ENCODE measurements at regions not wholly inside any gene's neighbourhood (a gene's known extent, or its start where the extent isn't known, plus 50 kb on each side); places are given as distances from the start of the nearest gene placed in this dataset.
A peak's percentile ranks its signal among the peaks of the same experiment; 100 is the strongest.

DNA sequence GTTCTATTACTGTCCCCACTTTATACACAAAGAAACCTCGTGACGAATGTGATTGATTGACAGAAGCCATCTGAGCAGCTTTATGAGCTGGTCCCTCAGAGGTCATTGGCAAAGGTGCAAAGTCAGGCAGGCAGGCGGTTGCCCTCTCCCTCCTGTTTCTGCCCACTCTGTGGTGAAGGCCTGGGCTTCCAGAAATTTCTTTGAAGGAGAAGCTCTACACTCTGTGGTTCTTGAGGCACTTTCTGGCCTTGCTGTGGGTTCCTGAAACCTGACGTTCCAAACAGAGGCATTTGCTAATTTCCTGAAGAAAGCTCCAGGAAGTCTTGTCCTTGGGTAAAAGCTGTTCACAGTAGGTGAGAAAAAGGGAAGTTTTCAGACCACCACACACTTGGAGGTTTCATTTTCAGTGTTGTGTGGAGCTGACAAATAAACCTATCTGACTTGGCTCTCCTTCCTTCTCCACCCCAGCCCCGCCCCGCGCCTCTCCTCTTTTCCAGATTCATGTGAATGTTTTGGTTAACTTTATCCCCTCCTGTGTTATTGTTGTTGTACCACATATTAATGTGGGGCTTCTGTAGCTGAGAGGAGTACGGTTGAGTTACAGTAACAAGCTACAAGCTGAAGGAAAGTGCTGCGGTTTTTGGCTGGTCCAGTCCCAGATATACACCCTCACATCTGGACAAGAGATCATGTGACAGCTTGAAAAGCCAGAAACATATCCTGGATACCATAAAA, 274.1 kb downstream of the CLIC5 start:
- peak; percentile 90 for DNase-seq

DNA sequence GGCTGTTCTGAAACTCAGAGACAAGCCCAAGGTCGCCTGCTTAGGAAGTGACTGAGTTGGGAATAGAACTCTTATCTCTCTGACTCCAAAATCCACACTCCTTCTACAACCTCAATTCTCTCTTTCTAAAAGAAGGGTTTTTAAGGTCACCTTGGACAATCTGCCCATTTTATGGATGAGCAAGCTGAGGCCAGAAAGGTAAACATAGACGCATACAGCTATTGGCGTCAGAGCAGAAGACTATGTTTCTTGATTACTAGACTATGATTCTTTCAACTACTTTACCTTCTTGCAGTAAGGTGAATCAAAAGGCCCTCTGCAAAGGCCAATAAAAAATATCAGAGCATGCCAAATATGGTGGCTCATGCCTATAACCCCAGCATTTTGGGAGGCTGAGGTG, 276.6 kb downstream of the CLIC5 start:
- no peak for DNase-seq

DNA sequence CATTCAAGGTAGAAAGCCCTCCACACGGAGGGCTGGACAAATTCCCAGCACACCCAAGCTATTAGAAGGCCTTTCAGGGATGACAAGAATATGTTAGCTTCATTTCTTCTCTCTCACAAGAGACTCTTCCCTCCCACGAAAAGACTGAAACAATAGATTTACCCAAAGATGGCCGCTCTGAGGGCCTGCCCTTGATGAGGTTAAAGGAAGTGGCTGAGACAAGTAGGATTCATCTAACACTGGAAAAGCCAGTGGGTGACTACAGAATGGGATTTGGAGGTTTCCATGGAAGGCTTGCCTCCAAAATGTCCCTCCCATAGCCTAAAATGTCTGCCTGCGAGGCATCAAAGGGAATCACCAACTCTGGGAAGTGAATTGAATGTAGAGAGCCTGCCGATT, 277.6 kb downstream of the CLIC5 start:
- no peak for DNase-seq

DNA sequence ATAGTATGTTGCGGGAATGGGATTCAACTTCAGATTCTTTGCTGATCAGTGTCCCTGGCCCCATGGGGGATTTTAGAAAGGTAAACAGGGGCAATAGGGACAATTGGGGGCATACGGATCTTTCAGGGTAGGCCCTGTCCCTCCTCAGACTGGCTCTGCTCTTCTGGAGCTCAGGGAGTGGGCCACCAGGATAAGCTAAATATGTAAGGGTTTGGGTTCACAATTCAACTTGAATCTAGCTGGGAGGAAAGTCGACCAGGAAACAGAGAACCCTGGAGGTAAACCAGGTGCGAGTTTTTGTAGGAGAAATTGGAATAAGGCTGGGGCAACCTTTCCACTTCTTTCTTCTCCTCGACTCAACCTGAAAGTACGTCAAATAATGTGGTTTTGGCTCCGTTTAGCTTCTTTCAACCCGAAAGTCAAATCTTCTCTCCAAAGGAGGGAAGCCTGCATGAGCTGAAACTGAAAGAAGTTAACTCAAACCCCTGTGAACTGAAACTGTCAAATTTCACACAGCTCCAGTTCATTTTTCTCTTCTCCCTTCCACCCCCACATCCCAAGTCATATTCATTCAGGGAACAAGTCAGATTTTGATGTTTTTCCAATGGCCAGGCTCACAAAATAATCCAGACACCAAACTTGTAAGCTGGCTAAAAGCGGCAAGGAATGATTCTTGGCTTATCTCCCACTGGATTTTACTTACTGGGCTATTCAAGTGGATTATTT, 278.2 kb downstream of the CLIC5 start:
- DNase-seq, result peak; percentile 34

DNA sequence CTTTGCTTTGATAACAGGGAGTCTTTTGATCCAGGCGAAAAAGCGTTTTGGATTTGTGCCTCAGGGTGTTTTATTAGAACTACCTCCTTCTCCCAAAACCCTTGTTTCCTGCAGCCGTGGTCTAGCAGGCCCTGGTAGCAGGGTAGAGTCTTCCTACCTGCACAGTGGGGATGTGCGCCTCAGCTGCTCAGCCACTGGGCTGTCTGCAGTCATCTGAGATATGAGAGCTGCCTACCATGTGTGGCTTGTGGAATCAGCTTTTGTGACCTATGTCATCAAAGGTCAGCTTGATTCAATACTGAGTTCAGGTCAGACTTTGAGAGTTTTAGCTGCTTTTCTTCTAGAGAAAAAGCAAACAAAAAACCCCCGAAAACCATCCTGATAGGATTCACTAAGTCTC, 279.5 kb downstream of the CLIC5 start:
- no peak for DNase-seq

DNA sequence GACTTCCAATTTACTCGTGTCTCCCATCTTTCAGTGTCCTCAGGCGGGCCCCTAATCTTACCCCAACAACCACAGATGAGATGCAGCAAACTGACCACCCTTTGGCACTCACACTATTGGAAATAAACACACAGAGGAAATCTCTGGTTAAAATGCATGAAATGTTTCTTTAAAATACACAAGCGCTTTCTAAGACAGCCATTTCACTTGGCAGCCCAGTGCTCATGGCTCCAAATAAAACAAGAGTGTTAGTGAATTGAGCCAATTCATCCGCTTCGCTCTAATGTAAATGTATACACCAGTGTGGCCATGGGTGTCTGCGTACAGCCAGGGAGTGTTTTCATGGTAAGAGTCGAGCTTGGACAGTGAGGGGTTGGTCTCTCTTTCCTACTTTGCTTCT, 282.9 kb downstream of the CLIC5 start:
- peak; percentile 86 for DNase-seq

DNA sequence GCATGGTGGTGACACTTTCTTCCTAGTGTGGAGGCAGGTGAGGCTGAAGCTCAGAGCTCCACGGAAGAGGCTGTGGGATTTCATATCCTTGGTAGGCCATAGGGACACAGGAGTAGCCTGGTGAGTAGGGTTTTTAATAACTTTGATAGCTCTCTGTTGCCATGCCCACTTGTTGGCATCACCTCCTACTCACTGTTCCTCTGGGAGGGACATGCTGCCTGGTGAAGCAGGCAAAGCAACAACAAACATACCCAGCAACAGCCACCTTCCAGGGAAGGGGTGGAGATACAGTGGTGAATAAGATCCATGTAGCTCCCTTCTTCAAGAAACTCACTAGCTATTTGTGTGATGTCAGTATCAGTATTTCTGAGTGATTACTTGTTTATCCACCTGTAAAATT, 285.4 kb downstream of the CLIC5 start:
- DNase-seq, result no peak

DNA sequence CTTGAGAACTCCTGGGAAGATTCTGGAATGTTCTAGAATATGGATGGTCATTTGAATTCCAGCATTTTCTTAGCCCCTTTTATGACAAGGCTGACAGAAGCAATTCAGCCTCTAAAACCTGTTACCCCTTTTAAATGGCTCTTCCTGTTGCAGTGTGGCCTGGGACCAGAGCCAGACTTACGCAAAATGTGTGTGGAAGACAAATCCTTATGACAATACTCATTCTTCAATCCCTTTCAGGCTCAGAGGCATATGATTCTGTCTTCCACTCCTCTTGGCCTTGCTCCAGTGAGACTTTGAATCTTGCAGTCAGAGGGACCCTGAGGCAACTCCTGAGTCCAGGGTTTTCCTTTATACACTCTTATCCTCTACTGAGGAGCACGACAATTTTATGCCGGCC, 287.0 kb downstream of the CLIC5 start:
- peak; percentile 79 for DNase-seq

DNA sequence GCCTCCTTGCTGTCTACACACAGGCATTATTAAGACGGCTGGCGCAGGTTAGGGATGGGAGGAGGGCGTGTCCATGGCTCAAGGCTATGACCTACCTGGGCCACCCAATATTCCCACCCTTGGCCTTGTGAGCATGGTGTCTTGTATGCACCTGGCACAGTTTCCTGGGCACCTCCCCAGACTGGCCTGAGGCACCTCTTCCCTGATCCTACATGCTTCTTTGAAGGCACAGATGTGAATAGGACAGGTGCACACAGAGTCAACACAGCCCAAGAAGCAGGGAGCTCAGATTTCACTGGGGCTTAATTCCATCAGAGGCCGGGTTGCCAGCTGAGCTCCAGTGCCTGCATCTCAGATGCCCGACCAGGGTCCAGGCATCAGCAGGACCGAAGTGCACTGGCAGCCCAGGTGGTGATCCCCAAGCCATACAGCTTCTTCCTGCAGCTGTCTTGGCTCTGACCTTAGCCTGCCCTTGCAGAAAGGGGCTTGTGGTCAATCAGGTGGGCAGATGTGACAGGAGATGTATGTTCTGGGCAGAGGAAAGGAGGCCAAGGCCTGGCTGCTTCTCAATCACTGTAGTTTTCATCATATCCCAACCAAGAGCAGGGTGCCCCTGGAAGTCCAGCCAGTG, 287.7 kb downstream of the CLIC5 start:
- DNase-seq, result peak; percentile 60

DNA sequence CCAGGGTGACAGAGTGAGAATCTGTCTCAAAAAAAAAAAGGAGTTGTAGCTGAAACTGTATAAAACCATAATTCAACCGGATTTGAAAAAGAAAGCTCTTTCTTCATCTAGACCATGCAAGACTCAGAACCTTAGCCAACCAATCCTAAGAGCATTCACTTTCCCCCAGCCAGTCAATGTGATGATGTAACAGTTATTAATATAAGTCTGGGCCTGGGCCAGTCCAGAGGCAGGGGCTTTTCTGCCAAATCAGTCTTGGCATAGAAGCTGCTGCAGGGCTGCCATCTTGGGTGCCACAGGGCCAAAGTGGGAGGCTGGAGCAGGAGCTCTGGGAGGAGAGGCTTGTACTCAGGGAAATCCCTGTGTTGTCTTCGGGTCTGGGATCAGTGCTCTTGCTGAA, 288.4 kb downstream of the CLIC5 start:
- DNase-seq, result peak; percentile 56

DNA sequence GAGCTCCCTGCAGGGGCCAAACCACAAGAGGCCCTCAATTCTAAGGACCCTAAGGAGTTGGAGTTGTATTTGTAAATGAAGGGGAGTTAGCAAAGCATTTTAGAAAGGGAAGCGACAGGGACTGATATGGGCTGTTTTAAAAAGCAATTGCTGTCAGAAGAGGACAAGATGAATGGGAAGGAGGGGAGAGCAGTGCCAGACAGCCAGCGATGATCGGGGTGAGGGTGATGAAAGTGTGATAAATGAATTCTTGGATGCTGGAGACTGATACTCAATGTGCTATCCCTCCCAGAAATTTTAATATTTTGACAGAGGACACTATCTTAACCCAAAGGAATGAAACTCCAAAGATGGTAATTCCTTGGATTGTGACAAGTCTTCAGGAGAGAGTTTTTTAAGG, 289.2 kb downstream of the CLIC5 start:
- no peak for DNase-seq

DNA sequence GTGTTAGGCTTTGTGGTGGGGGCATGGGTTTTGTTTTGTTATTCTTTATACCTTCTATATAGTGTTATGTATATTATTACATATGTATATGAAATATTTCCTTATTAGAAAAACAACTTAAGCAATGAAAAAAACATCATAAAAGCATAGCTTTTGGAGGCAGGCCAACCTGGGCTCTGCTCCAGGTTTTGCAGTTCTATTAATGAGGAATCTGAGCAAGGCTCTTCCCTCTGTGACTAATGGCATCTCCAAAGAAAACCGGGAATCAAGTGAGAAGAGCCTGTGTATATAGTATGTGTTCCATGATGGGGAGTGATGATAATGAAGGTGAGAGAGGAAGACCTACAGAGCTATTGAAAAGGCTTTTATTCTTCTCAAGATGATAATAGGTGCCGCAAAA, 291.1 kb downstream of the CLIC5 start:
- DNase-seq, result peak; percentile 73

DNA sequence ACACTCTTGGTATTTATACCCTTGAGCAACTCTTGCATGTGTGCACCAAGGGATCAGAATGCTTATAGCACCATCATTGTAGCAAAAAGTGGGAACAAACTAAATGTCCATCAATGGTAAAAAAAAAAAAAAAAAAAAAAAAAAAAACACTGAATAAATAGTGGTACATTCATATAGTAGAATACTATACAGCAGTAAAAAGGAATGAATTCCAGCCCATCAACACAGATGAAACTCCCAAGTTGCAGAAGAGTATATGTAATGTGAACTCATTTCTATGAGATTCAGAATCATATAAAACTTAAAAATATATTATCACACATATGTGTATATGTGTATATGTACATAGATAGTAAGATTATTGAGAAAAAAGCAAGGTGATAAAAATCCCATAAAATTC, 291.6 kb downstream of the CLIC5 start:
- no peak for DNase-seq

DNA sequence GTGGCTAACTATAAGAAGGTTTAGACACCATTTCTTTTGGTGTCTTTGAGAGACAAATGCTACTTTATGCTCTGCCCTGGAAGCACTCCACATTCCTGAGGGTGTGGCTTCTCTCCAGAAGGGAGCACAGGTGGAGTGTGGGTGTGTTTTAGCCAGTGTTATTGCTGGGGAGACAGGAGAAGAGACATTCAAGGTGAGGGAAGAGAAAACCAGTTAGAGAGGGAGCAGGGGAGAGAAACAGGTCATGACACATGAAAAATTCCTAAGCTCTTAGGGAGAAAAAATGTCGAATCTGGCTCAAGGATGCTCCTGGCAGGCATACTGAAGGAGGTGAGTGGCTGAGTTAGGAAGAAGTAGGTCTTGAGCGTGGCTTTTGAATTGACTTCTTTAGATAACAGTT, 292.8 kb downstream of the CLIC5 start:
- no peak for DNase-seq

DNA sequence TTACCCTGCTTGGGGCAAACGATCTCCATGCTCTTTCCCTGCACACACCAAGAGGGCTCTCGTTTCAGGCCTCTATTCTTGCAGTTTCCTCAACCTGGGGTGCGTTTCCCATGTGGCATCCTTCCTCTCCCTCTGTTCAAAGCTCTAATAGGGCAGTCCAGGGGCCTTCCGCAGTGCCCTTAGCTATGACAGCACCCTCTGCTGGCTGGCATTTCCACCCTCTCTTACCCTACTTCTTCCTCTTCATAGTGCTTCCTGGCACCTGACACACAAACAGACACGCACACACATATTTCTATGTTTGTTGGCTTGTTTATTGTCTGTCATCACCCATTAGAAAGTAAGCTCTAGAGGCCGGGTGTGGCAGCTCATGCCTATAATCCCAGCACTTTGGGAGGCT, 294.0 kb downstream of the CLIC5 start:
- DNase-seq, result no peak

DNA sequence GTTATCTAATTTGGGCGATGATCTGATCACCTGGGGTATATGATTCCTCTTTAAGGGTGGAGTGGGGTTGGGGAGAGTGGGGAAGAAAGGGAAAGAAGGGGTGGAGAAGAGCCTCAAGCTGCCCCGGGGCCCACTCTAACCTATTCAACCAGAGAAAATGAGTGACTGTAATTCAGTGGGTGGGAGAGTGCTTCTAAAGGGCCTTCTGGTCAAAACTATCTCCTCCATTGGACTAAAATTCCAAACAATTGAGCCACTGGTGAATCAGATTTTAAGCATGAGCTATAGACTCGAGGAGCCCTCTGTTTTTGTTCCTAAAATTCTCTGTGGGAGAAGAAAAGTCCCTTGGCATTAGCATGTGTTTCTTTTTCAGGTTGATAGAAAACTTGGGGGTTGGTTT, 296.8 kb downstream of the CLIC5 start:
- DNase-seq, result no peak

DNA sequence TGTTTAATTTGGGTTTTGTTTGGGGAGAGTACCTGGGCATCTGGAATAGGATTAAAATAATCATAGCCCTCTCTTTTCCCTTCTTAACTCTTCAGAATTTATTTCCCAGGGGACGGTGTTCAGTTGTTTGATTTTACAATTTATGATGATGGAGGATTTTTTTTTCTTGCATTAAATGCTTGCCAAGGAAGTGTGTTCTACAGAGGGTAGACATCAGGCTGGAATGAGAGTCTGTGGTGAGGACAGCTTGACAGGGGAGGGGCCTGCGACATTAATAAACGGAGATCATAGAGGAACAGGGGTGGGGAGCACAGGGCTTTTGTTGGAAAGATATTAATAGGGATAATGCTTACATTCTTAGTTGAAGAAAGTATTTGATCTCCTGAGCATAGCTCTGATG, 297.5 kb downstream of the CLIC5 start:
- DNase-seq, result no peak

DNA sequence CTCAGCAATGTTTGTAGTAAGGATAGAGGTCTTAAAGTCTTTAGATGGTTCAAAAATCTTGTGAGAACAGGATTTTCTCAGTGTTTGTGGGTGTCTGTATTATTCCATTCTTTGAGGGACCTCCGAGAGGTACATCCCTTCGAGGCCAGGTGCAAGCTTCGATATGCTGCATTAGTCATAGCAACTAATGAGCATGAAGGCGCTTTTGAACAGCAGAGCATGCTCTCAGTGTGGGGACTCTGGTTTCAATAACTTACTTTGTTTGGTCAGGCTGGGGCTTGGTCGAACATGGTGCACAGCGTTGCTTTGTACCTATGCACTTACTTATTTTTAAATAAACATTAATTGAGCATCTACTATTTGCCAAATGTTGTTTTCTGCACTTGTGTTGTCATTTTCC, 297.9 kb downstream of the CLIC5 start:
- DNase-seq, result no peak

DNA sequence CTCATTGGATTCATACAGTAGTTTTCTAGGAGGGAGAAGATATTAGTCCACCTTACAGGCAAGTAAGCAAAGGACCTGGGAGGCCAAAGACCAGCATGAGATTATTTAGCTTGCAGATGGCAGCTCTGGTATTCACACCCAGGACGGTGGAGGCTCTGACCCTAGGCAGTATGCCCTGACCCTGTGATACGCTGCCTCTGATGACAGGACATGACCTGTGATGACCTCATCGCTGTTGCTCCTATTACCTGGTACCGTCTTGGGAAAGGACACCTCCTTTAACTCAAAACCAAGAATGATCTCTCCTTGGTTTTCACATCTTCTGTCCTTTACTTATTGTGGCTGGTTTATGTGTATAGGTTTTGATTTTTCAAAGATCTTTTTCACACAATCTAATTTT, 298.6 kb downstream of the CLIC5 start:
- DNase-seq, result no peak

DNA sequence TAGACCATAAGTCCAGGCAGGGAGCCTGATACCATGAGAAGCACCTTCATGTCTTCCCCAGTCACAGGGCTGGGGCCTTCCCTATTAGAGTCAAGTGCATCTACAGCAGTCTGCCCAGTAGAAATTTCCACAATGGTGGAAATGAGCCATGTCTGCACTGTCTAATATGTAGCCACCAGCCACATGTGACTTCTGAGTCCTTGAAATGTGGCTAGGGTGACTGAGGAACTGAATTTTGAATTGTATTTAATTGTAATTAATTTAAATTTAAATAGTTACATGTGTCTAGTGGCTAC, 300.2 kb downstream of the CLIC5 start:
- DNase-seq, result no peak

DNA sequence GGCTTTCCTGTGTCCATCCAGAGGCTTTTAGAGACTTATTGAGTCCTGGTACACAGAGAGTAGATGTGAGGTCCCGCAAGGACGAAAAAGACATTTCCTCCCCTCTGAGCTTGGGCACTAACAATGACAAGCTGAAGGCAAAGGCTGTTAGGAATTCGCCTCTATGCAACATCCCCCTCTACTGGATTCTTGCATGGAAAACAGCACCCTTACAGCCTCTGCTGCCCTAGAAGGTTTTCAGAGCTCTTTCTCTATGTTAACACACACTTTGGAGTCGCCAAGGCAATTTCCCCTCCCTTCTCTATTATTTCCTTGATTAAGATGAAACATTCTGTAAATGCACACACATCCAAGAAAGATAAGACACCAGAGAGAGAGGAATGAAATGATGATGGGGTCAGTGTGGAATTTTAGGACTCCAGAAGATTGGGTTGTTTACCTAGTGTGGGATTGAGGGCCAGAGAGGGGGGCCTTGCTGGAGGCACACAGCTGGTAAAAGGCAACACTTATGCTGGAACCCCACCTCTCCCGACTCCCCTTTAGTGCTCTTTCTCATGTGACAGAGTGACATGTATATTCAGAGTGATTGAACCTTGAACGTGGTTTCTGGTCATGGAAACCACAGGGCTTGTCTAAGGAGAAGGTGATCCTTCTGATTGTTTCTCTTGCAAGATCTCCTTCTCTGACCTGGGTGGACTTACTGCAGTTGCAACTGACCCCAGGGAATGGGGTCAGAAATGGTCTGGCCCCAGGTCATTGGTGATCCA, 300.7 kb downstream of the CLIC5 start:
- peak; percentile 92 for DNase-seq

DNA sequence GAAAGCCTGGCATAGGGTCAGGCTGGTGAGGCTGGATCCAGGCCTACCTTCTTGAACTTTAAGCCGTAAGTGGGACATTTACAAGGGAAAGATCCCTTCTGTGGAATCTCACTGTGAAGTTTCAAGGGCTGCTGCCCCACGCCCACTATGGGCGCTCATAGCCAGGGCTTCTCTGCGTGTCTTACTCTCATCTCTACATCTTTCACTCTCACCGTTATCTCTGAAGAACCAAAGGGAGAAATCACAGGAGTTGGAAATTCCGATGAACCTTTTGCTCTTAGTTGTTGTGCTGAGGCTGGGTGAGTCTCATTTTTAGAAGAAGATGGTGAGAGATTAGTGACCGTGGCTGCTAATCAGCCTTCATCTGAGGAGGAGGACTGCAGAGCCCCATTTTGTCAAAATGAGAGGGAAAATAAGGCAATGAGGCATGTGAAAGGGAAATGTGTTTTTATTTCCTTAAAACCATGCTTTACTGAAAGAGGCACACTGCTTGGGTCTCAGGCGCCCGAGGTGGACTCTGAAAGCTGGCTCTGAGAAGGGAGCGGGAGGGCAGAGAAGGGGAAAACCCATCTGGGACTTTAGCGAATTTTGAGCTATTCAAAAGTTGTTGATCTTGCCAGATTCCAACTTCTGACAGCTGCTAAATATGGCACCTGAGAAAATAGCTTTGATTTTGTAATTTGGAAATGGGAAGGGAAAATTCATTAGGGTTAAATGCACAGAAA, 301.5 kb downstream of the CLIC5 start:
- no peak for DNase-seq
